ENCODE measurements at regions not wholly inside any gene's neighbourhood (a gene's known extent, or its start where the extent isn't known, plus 50 kb on each side); places are given as distances from the start of the nearest gene placed in this dataset.

GRCh38 chr6:144918073-144918472, 632.9 kb downstream of the UTRN start:
- ChIA-PET CTCF (ENCODE audit: partially characterized antibody) (interaction anchor here (0.6 to 1.7 kb wide), 10 partner anchors 10 to 1011 kb away, joined by 3 to 5 read pairs (median 3); no protein-coding TSS in a partner anchor), POLR2A (ENCODE audit: partially characterized antibody) (no interaction called here)
- Histone ChIP-seq H3K27ac (ENCODE audit: low read depth, low read length) (no peak overlapping the region), H3K4me2 (ENCODE audit: insufficient read depth in 1 of 2, low read depth in 2 of 2, low read length in 2 of 2) (no peak overlapping the region), H2BK12ac (ENCODE audit: low read depth, low read length) (no peak overlapping the region), H3K18ac (ENCODE audit: extremely low read depth, low read length) (no peak overlapping the region), H3K14ac (ENCODE audit: insufficient read length) (no peak overlapping the region), H3K4me3 (ENCODE audit: extremely low read depth in 1 of 4, insufficient read depth in 2 of 4, low read depth in 3 of 4, low read length in 4 of 4) (no peak overlapping the region), H4K20me1 (replicated peaks in 1 of 2; ENCODE audit: control insufficient read depth in 1 of 2, insufficient read depth in 2 of 2, low read length in 2 of 2) (no peaks in the 10 kb centered on the region), H3K4me1 (replicated peaks in 1 of 4; ENCODE audit: control insufficient read depth in 3 of 4, insufficient read depth in 4 of 4, low read length in 3 of 4) (peaks cover 2 to 9% (median 6%) of the 10 kb centered on the region in 4 experiments; a peak in 6 of 7 replicates), H4K8ac (ENCODE audit: extremely low read depth, insufficient read depth, low read length) (no peak overlapping the region), H3K9ac (replicated peaks in 1 of 4; ENCODE audit: extremely low read depth in 1 of 4, low read depth in 3 of 4, low read length in 3 of 4) (no peak overlapping the region), H2BK5ac (ENCODE audit: low read depth, low read length) (no peak overlapping the region), H2BK120ac (replicated peaks; ENCODE audit: low read depth, low read length) (no peak overlapping the region), H4K5ac (ENCODE audit: insufficient read length, low read depth, low read length) (no peak overlapping the region), H3K79me1 (ENCODE audit: low read depth, low read length) (no peaks in the 10 kb centered on the region), H3K36me3 (ENCODE audit: control insufficient read depth in 2 of 4, insufficient read depth in 4 of 4, low read length in 3 of 4) (no peaks in the 10 kb centered on the region), H2BK15ac (ENCODE audit: low read length) (no peak overlapping the region), H3K79me2 (ENCODE audit: control insufficient read depth in 1 of 2, insufficient read depth in 2 of 2, low read length in 2 of 2) (no peaks in the 10 kb centered on the region), H4K91ac (replicated peaks; ENCODE audit: insufficient read length, low read length) (no peak overlapping the region), H3K56ac (replicated peaks; ENCODE audit: insufficient read length, low read depth, low read length) (no peak overlapping the region), H3K9me3 (ENCODE audit: insufficient read depth in 2 of 2, low read depth in 1 of 2, low read length in 1 of 2) (peaks cover 6 to 8% of the 10 kb centered on the region in 2 experiments; a peak in 2 of 4 replicates), H3K23me2 (ENCODE audit: low read depth, low read length) (no peaks in the 10 kb centered on the region), H3K23ac (ENCODE audit: insufficient read length) (no peak overlapping the region), H2BK20ac (ENCODE audit: low read length) (peak overlapping the region; percentile 76; the same call in 1 of the 2 replicates), H2AFZ (ENCODE audit: low read length) (no peak overlapping the region), H3K27me3 (replicated peaks in 1 of 4; ENCODE audit: control insufficient read depth in 3 of 4, extremely low read depth in 1 of 4, insufficient read depth in 3 of 4, low read length in 3 of 4) (peaks cover 0 to 2% (median 0%) of the 10 kb centered on the region in 4 experiments; a peak in 1 of 7 replicates), H2AK5ac (ENCODE audit: low read depth, low read length) (no peak overlapping the region), H3K4ac (replicated peaks; ENCODE audit: insufficient read length, low read depth, low read length) (no peak overlapping the region)
- DNase-seq (ENCODE audit: low read depth in 1 of 2, low spot score in 2 of 2) (no peak), FAIRE-seq (no peak)
- 76% methylated on average over 4 of the region's 4 CpGs; no CpG with 5 or more reads in 1 of the 2 experiments for WGBS, 2 experiments (ENCODE audit: extremely low coverage in 1 of 2, insufficient coverage in 1 of 2, insufficient read length in 1 of 2, insufficient replicate concordance in 2 of 2, low coverage in 1 of 2, low lambda C conversion rate in 2 of 2, missing lambda C conversion rate in 1 of 2)
- TF ChIP-seq CHD1 (IDR thresholded peaks at IDR 0.05; ENCODE audit: low read depth, low read length) (no peak), MAFK (IDR thresholded peaks at IDR 0.05; ENCODE audit: low read depth, low read length) (no peak), CTCF (IDR thresholded peaks at IDR 0.05; ENCODE audit: control extremely low read depth in 1 of 3, insufficient read depth in 1 of 3, low read depth in 1 of 3, low read length in 3 of 3) (no peak), SP4 (IDR thresholded peaks at IDR 0.05; ENCODE audit: low read length) (no peak)

Measured in H1 (cell line).